ENCODE measurements at regions not wholly inside any gene's neighbourhood (a gene's known extent, or its start where the extent isn't known, plus 50 kb on each side); places are given as distances from the start of the nearest gene placed in this dataset.

GRCh38 chr5:27797220-27797619 is 758.8 kb upstream of the CDH9 start:
- TF ChIP-seq EGR1 (IDR thresholded peaks at IDR 0.05), result no peak
- TF ChIP-seq MAX (IDR thresholded peaks at IDR 0.05), result no peak
- no peak for TF ChIP-seq CEBPB (IDR thresholded peaks at IDR 0.05)
- TF ChIP-seq ZBTB7A (IDR thresholded peaks at IDR 0.05; ENCODE audit: low read depth), result no peak
- no peak for TF ChIP-seq NFIC (IDR thresholded peaks at IDR 0.05)
- TF ChIP-seq EP300 (IDR thresholded peaks at IDR 0.05; ENCODE audit: borderline replicate concordance), result no peak
- no peak for TF ChIP-seq FOXM1 (IDR thresholded peaks at IDR 0.05; ENCODE audit: borderline replicate concordance, low read depth)
- TF ChIP-seq TCF12 (IDR thresholded peaks at IDR 0.05; ENCODE audit: low read depth), result no peak
- TF ChIP-seq USF1 (IDR thresholded peaks at IDR 0.05), result no peak
- TF ChIP-seq, protein P1, sequence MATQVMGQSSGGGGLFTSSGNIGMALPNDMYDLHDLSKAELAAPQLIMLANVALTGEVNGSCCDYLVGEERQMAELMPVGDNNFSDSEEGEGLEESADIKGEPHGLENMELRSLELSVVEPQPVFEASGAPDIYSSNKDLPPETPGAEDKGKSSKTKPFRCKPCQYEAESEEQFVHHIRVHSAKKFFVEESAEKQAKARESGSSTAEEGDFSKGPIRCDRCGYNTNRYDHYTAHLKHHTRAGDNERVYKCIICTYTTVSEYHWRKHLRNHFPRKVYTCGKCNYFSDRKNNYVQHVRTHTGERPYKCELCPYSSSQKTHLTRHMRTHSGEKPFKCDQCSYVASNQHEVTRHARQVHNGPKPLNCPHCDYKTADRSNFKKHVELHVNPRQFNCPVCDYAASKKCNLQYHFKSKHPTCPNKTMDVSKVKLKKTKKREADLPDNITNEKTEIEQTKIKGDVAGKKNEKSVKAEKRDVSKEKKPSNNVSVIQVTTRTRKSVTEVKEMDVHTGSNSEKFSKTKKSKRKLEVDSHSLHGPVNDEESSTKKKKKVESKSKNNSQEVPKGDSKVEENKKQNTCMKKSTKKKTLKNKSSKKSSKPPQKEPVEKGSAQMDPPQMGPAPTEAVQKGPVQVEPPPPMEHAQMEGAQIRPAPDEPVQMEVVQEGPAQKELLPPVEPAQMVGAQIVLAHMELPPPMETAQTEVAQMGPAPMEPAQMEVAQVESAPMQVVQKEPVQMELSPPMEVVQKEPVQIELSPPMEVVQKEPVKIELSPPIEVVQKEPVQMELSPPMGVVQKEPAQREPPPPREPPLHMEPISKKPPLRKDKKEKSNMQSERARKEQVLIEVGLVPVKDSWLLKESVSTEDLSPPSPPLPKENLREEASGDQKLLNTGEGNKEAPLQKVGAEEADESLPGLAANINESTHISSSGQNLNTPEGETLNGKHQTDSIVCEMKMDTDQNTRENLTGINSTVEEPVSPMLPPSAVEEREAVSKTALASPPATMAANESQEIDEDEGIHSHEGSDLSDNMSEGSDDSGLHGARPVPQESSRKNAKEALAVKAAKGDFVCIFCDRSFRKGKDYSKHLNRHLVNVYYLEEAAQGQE (IDR thresholded peaks at IDR 0.05; ENCODE audit: low read depth), result no peak
- TF ChIP-seq RAD21 (IDR thresholded peaks at IDR 0.05; ENCODE audit: low read depth), result no peak
- TF ChIP-seq CREB1 (IDR thresholded peaks at IDR 0.05; ENCODE audit: low read depth), result no peak
- no peak for TF ChIP-seq TAF1 (IDR thresholded peaks at IDR 0.05; ENCODE audit: low read depth)
- no peak for TF ChIP-seq TEAD4 (IDR thresholded peaks at IDR 0.05)
- no peak for TF ChIP-seq YY1 (IDR thresholded peaks at IDR 0.05; ENCODE audit: low read depth)

GRCh38 chr5:27788184-27788583 is 749.8 kb upstream of the CDH9 start:
- TF ChIP-seq TCF12 (IDR thresholded peaks at IDR 0.05; ENCODE audit: low read depth) (no peak), MAX (IDR thresholded peaks at IDR 0.05) (no peak), TEAD4 (IDR thresholded peaks at IDR 0.05) (no peak), RAD21 (IDR thresholded peaks at IDR 0.05; ENCODE audit: low read depth) (no peak)

- TF ChIP-seq, protein P1 (IDR thresholded peaks at IDR 0.05; ENCODE audit: low read depth), result no peak
These were observed 745.9 kb upstream of the CDH9 start for GRCh38 chr5:27784317-27784716.

DNA sequence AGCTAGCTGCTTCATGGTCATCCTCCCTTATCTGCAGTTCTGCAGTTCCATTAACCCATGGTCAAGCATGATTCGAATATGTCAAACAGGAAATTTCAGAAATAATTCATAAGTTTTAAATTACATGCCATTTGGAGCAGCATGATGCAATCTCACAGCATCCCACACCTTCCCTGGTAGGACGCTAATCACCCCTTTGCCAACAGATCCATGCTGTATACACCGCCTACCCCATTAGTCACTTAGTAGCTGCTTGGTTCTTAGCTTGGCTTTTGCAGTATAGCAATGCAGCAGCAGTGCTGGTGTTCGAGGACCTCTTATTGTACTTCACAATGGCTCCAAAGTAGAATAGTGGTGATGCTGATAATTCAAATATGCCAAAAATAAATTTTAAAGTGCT is 739.7 kb upstream of the CDH9 start:
- TF ChIP-seq NFIC (IDR thresholded peaks at IDR 0.05) (no peak), MAX (IDR thresholded peaks at IDR 0.05) (no peak), TEAD4 (IDR thresholded peaks at IDR 0.05) (no peak), EGR1 (IDR thresholded peaks at IDR 0.05) (no peak), ZBTB7A (IDR thresholded peaks at IDR 0.05; ENCODE audit: low read depth) (no peak), TAF1 (IDR thresholded peaks at IDR 0.05; ENCODE audit: low read depth) (no peak), TCF12 (IDR thresholded peaks at IDR 0.05; ENCODE audit: low read depth) (no peak), CEBPB (IDR thresholded peaks at IDR 0.05) (no peak), FOXM1 (IDR thresholded peaks at IDR 0.05; ENCODE audit: borderline replicate concordance, low read depth) (no peak), RAD21 (IDR thresholded peaks at IDR 0.05; ENCODE audit: low read depth) (no peak), YY1 (IDR thresholded peaks at IDR 0.05; ENCODE audit: low read depth) (no peak), EP300 (IDR thresholded peaks at IDR 0.05; ENCODE audit: borderline replicate concordance) (no peak), USF1 (IDR thresholded peaks at IDR 0.05) (no peak), CREB1 (IDR thresholded peaks at IDR 0.05; ENCODE audit: low read depth) (no peak)
- TF ChIP-seq, protein P1 (IDR thresholded peaks at IDR 0.05; ENCODE audit: low read depth), result no peak

DNA sequence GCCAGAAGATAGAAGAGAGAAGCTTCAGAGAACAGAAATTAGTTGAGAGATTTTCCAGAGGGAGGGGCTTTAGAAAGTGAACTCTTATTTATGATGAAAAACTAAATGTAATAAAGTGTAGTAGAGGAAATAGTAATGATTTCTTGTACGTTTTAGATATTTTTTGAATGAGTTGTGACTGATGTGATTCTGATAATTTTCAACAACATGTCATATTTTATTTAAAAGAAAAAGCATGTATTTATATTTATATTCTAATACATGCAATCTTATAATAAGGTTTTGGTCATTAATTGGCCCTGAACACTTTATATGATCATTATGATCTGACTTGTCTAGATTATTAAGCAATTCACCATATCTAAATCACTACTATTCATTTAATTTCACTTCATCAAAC is 735.2 kb upstream of the CDH9 start:
- TF ChIP-seq MAX (IDR thresholded peaks at IDR 0.05) (no peak), TEAD4 (IDR thresholded peaks at IDR 0.05) (no peak), TAF1 (IDR thresholded peaks at IDR 0.05; ENCODE audit: low read depth) (no peak), YY1 (IDR thresholded peaks at IDR 0.05; ENCODE audit: low read depth) (no peak), EP300 (IDR thresholded peaks at IDR 0.05; ENCODE audit: borderline replicate concordance) (no peak), USF1 (IDR thresholded peaks at IDR 0.05) (no peak), CEBPB (IDR thresholded peaks at IDR 0.05) (no peak), TCF12 (IDR thresholded peaks at IDR 0.05; ENCODE audit: low read depth) (no peak), CREB1 (IDR thresholded peaks at IDR 0.05; ENCODE audit: low read depth) (no peak), RAD21 (IDR thresholded peaks at IDR 0.05; ENCODE audit: low read depth) (no peak), FOXM1 (IDR thresholded peaks at IDR 0.05; ENCODE audit: borderline replicate concordance, low read depth) (no peak), EGR1 (IDR thresholded peaks at IDR 0.05) (no peak), NFIC (IDR thresholded peaks at IDR 0.05) (no peak), ZBTB7A (IDR thresholded peaks at IDR 0.05; ENCODE audit: low read depth) (no peak)
- TF ChIP-seq, protein P1 (IDR thresholded peaks at IDR 0.05; ENCODE audit: low read depth), result no peak

Data from Ishikawa (cell line).